ENCODE measurements at regions not wholly inside any gene's neighbourhood (a gene's known extent, or its start where the extent isn't known, plus 50 kb on each side); places are given as distances from the start of the nearest gene placed in this dataset.

DNA sequence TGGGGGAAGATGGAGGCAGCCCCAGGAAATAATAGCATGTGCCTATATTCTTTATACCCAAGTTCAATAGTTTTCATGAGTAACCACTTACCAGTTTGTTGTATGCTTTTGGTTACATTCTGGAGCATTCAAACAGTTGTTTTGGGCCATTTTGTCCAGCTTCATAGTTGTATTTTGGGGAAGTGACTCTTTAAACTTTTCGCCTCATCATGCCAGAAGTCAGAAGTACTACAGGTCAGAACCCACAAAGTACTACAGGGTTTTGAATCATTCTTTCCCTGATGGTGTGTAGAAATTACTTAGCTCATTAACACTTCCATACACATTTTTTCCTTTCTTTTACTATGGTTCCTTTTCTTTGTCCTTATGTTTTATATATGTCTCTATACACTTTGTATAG lies 210.6 kb downstream of the ARPP21 start:
- Histone ChIP-seq H4K5ac (ENCODE audit: insufficient read length, low read depth, low read length) (no peak overlapping the region), H3K36me3 (ENCODE audit: control insufficient read depth in 2 of 4, insufficient read depth in 4 of 4, low read length in 3 of 4) (no peaks in the 10 kb centered on the region), H3K18ac (ENCODE audit: extremely low read depth, low read length) (no peak overlapping the region), H3K27ac (ENCODE audit: low read depth, low read length) (no peak overlapping the region), H3K56ac (replicated peaks; ENCODE audit: insufficient read length, low read depth, low read length) (no peak overlapping the region), H2AFZ (ENCODE audit: low read length) (no peak overlapping the region; the same call in 1 of the 2 replicates), H3K79me2 (ENCODE audit: control insufficient read depth in 1 of 2, insufficient read depth in 2 of 2, low read length in 2 of 2) (no peaks in the 10 kb centered on the region), H3K27me3 (replicated peaks in 1 of 4; ENCODE audit: control insufficient read depth in 3 of 4, extremely low read depth in 1 of 4, insufficient read depth in 3 of 4, low read length in 3 of 4) (no peaks in the 10 kb centered on the region), H4K8ac (ENCODE audit: extremely low read depth, insufficient read depth, low read length) (no peak overlapping the region), H3K79me1 (ENCODE audit: low read depth, low read length) (no peaks in the 10 kb centered on the region), H3K4me2 (ENCODE audit: insufficient read depth in 1 of 2, low read depth in 2 of 2, low read length in 2 of 2) (no peak overlapping the region), H2BK5ac (ENCODE audit: low read depth, low read length) (no peak overlapping the region), H3K9me3 (ENCODE audit: insufficient read depth in 2 of 2, low read depth in 1 of 2, low read length in 1 of 2) (no peaks in the 10 kb centered on the region), H4K20me1 (replicated peaks in 1 of 2; ENCODE audit: control insufficient read depth in 1 of 2, insufficient read depth in 2 of 2, low read length in 2 of 2) (no peaks in the 10 kb centered on the region), H2BK20ac (ENCODE audit: low read length) (no peak overlapping the region), H2BK12ac (ENCODE audit: low read depth, low read length) (no peak overlapping the region), H2AK5ac (ENCODE audit: low read depth, low read length) (no peak overlapping the region), H3K9ac (replicated peaks in 1 of 4; ENCODE audit: extremely low read depth in 1 of 4, low read depth in 3 of 4, low read length in 3 of 4) (no peak overlapping the region), H2BK120ac (replicated peaks; ENCODE audit: low read depth, low read length) (no peak overlapping the region), H3K4ac (replicated peaks; ENCODE audit: insufficient read length, low read depth, low read length) (no peak overlapping the region), H4K91ac (replicated peaks; ENCODE audit: insufficient read length, low read length) (no peak overlapping the region), H3K23me2 (ENCODE audit: low read depth, low read length) (no peaks in the 10 kb centered on the region), H3K4me3 (ENCODE audit: extremely low read depth in 1 of 4, insufficient read depth in 2 of 4, low read depth in 3 of 4, low read length in 4 of 4) (no peak overlapping the region), H3K23ac (ENCODE audit: insufficient read length) (no peak overlapping the region), H3K4me1 (replicated peaks in 1 of 4; ENCODE audit: control insufficient read depth in 3 of 4, insufficient read depth in 4 of 4, low read length in 3 of 4) (no peaks in the 10 kb centered on the region), H3K14ac (ENCODE audit: insufficient read length) (no peak overlapping the region), H2BK15ac (ENCODE audit: low read length) (no peak overlapping the region)
- DNase-seq (ENCODE audit: low read depth in 1 of 2, low spot score in 2 of 2) (no peak), FAIRE-seq (no peak)
- POLR2A ChIA-PET (ENCODE audit: partially characterized antibody): no interaction called here
- no peak for TF ChIP-seq CBX8 (IDR thresholded peaks at IDR 0.05; ENCODE audit: borderline replicate concordance, low read depth, low read length)
- TF ChIP-seq EZH2 (IDR thresholded peaks at IDR 0.05; ENCODE audit: low read depth, low read length, severe bottlenecking): no peak
- TF ChIP-seq EP300 (IDR thresholded peaks at IDR 0.05; ENCODE audit: borderline replicate concordance in 1 of 2, low read depth in 2 of 2, low read length in 2 of 2): no peak
- CTCF ChIA-PET (ENCODE audit: partially characterized antibody): interaction anchor here (0.8 kb wide), 1 partner anchor 18 kb away, joined by 3 read pairs; no protein-coding TSS in a partner anchor
- 83% methylated on average over 1 of the region's 1 CpG; no CpG with 5 or more reads in 1 of the 2 experiments for WGBS, 2 experiments (ENCODE audit: extremely low coverage in 1 of 2, insufficient coverage in 1 of 2, insufficient read length in 1 of 2, insufficient replicate concordance in 2 of 2, low coverage in 1 of 2, low lambda C conversion rate in 2 of 2, missing lambda C conversion rate in 1 of 2)

Measured in H1 (cell line).